ENCODE measurements at regions not wholly inside any gene's neighbourhood (a gene's known extent, or its start where the extent isn't known, plus 50 kb on each side); places are given as distances from the start of the nearest gene placed in this dataset.
A peak's percentile ranks its signal among the peaks of the same experiment; 100 is the strongest.

GRCh38 chr5:173474881-173475287 lies 141.6 kb downstream of the BOD1 start:
- no peaks in the 10 kb centered on the region for H3K27me3 Mint-ChIP-seq (ENCODE audit: insufficient read depth, unreplicated experiment)
- CTCF ChIA-PET = interaction anchor here (0.6 to 1.4 kb wide), 4 partner anchors 10 to 145 kb away, joined by 3 to 5 read pairs (median 4); no protein-coding TSS in a partner anchor
- no peak for TF ChIP-seq CTCF (IDR thresholded peaks at IDR 0.05; ENCODE audit: unreplicated experiment)
- no peaks in the 10 kb centered on the region for H3K9me3 Mint-ChIP-seq (ENCODE audit: unreplicated experiment)
- peaks cover 5% of the 10 kb centered on the region for H3K36me3 Mint-ChIP-seq (ENCODE audit: insufficient read depth, unreplicated experiment)
- no TSS peak for BruUV-seq (replicated peaks)
- H3K4me1 Mint-ChIP-seq (ENCODE audit: insufficient read depth, unreplicated experiment) = peaks cover 43% of the 10 kb centered on the region
- intact Hi-C loops (cut with micrococcal nuclease) = loop anchor here (5.0 kb wide), 1 partner anchor 148 kb away; the partner anchor contains the start of gene STC2
- peak overlapping the region; percentile 18 for H3K27ac Mint-ChIP-seq (ENCODE audit: low read depth, unreplicated experiment)
- POLR2A ChIA-PET = no interaction called here
- no peak overlapping the region for H3K4me3 Mint-ChIP-seq (ENCODE audit: unreplicated experiment)
- DNase-seq (ENCODE audit: unreplicated experiment) = peak; percentile 34

DNA sequence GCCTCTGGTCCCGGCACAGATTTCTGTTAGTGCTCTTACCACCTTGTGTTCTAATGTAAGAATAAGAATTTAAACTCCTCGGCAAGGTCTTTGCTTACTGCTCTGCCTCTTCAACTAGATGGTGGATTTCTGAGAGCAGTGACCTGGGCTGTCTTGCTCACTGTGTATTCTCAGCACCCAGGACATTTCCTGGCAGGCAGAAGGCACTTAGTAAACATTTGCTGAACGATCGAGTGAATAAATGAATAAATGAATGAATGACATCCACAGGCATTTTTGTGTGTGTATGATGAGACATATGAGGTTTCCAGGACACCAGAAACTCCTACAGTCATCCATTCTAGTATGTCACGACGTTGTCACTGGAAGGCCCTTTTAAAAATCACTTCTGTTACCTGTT lies 143.2 kb downstream of the BOD1 start:
- ChIA-PET CTCF (interaction anchor here (0.6 to 2.1 kb wide), 3 partner anchors 9 to 110 kb away, joined by 3 to 10 read pairs (median 3); no protein-coding TSS in a partner anchor), POLR2A (interaction anchor here (0.9 to 1.8 kb wide), 13 partner anchors 8 to 489 kb away, joined by 3 to 13 read pairs (median 5); partner anchors contain the start of genes ATP6V0E1, BOD1, CPEB4 and STC2)
- peak overlapping the region; percentile 94 for H3K27ac Mint-ChIP-seq (ENCODE audit: low read depth, unreplicated experiment)
- intact Hi-C loops (cut with micrococcal nuclease) = loop anchor here (5.0 kb wide), 1 partner anchor 146 kb away; the partner anchor contains the start of gene STC2
- TF ChIP-seq CTCF (IDR thresholded peaks at IDR 0.05; ENCODE audit: unreplicated experiment) = no peak
- no peaks in the 10 kb centered on the region for H3K27me3 Mint-ChIP-seq (ENCODE audit: insufficient read depth, unreplicated experiment)
- H3K9me3 Mint-ChIP-seq (ENCODE audit: unreplicated experiment) = no peaks in the 10 kb centered on the region
- peaks cover 5% of the 10 kb centered on the region for H3K36me3 Mint-ChIP-seq (ENCODE audit: insufficient read depth, unreplicated experiment)
- H3K4me3 Mint-ChIP-seq (ENCODE audit: unreplicated experiment) = peak overlapping the region; percentile 47
- no peak for DNase-seq (ENCODE audit: unreplicated experiment)
- BruUV-seq (replicated peaks) = no TSS peak
- H3K4me1 Mint-ChIP-seq (ENCODE audit: insufficient read depth, unreplicated experiment) = peaks cover 51% of the 10 kb centered on the region

GRCh38 chr5:173472784-173473278 lies 143.6 kb downstream of the BOD1 start:
- Mint-ChIP-seq H3K27me3 (ENCODE audit: insufficient read depth, unreplicated experiment) (no peaks in the 10 kb centered on the region), H3K36me3 (ENCODE audit: insufficient read depth, unreplicated experiment) (peaks cover 5% of the 10 kb centered on the region), H3K4me1 (ENCODE audit: insufficient read depth, unreplicated experiment) (peaks cover 51% of the 10 kb centered on the region), H3K4me3 (ENCODE audit: unreplicated experiment) (peak overlapping the region; percentile 47), H3K27ac (ENCODE audit: low read depth, unreplicated experiment) (peak overlapping the region; percentile 94), H3K9me3 (ENCODE audit: unreplicated experiment) (no peaks in the 10 kb centered on the region)
- DNase-seq (ENCODE audit: unreplicated experiment) = peak; percentile 58
- ChIA-PET CTCF (interaction anchor here (0.6 to 2.1 kb wide), 7 partner anchors 10 to 126 kb away, joined by 3 to 10 read pairs (median 5); no protein-coding TSS in a partner anchor), POLR2A (interaction anchor here (0.7 to 2.3 kb wide), 17 partner anchors 9 to 489 kb away, joined by 3 to 20 read pairs (median 5); partner anchors contain the start of genes ATP6V0E1, BOD1, CPEB4 and STC2)
- intact Hi-C loops (cut with micrococcal nuclease) = loop anchor here (1.0 to 5.0 kb wide), 2 partner anchors 18 to 146 kb away; partner anchors contain the start of gene STC2
- TF ChIP-seq CTCF (IDR thresholded peaks at IDR 0.05; ENCODE audit: unreplicated experiment) = no peak
- no TSS peak for BruUV-seq (replicated peaks)

DNA sequence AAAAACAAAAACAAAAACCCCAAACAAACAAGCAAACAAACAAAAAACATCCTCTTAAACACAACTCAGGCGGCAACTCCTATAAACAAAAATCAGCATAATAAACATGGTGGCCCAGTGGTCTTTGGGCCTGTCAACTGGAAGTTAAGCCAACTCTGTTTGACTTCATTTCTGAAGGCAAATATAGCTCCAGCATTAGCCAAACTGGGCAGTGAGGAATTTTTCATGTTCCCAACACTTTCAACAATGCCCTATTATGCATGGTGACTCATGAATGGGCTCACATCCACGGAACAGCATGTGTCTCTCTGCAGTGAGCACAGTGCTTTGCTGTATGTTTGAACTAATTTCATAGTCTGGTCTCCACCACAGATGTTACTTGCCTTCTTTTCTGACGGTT lies 143.9 kb upstream of the STC2 start:
- POLR2A ChIA-PET = interaction anchor here (0.7 to 2.3 kb wide), 17 partner anchors 9 to 488 kb away, joined by 3 to 20 read pairs (median 5); partner anchors contain the start of genes ATP6V0E1, BOD1, CPEB4 and STC2
- Mint-ChIP-seq H3K27me3 (ENCODE audit: insufficient read depth, unreplicated experiment) (no peaks in the 10 kb centered on the region), H3K4me1 (ENCODE audit: insufficient read depth, unreplicated experiment) (peaks cover 51% of the 10 kb centered on the region), H3K4me3 (ENCODE audit: unreplicated experiment) (peak overlapping the region; percentile 47), H3K27ac (ENCODE audit: low read depth, unreplicated experiment) (peak overlapping the region; percentile 94), H3K9me3 (ENCODE audit: unreplicated experiment) (no peaks in the 10 kb centered on the region), H3K36me3 (ENCODE audit: insufficient read depth, unreplicated experiment) (peaks cover 5% of the 10 kb centered on the region)
- CTCF ChIA-PET = interaction anchor here (0.6 to 2.1 kb wide), 8 partner anchors 11 to 761 kb away, joined by 3 to 10 read pairs (median 4); no protein-coding TSS in a partner anchor
- no peak for TF ChIP-seq CTCF (IDR thresholded peaks at IDR 0.05; ENCODE audit: unreplicated experiment)
- intact Hi-C loops (cut with micrococcal nuclease) = loop anchor here (1.0 to 5.0 kb wide), 2 partner anchors 17 to 145 kb away; partner anchors contain the start of gene STC2
- BruUV-seq (replicated peaks) = no TSS peak
- DNase-seq (ENCODE audit: unreplicated experiment) = peak; percentile 97

Data from MCF 10A (cell line).